HEK293 (cell line): ENCODE measurements at regions not wholly inside any gene's neighbourhood (a gene's known extent, or its start where the extent isn't known, plus 50 kb on each side); places are given as distances from the start of the nearest gene placed in this dataset.

Experiments
- CTCF ChIA-PET: fragments of 350-600 bp; formaldehyde crosslinking; extraction: SDS; loops from one replicate; lab custom pipeline; 2021; ENCODE audit warnings: antibody characterized with exemption; lab: Yijun Ruan, JAX
- POLR2A ChIA-PET: fragments of 300-600 bp; formaldehyde crosslinking; extraction: SDS; loops from one replicate; lab custom pipeline; 2020; ENCODE audit warnings: antibody characterized with exemption, inconsistent platforms; lab: Yijun Ruan, JAX
- H3K27ac ChIP-seq: fragments of 200-500 bp; sonication (Bioruptor generic); 2 replicates; pipeline ENCODE4 v1.5.1; 2014; ENCODE audit warnings: low read depth, low read length, control low read depth, inconsistent platforms; ENCODE audit errors: extremely low read depth
- H3K36me3 ChIP-seq, 2 experiments: fragments of 200-500 bp in 1 of 2; sonication (Bioruptor generic) in 1 of 2; 1 replicate in 1 of 2; 2 replicates in 1 of 2; pipeline ENCODE4 v1.5.1; 2014 to 2017; ENCODE audit warnings: inconsistent platforms in 2 of 2, low read length in 2 of 2; ENCODE audit not compliant: control insufficient read depth in 2 of 2, insufficient read depth in 1 of 2
- H3K4me1 ChIP-seq: fragments of 200-500 bp; sonication (Bioruptor generic); 2 replicates; pipeline ENCODE4 v1.5.1; 2014; ENCODE audit warnings: mild to moderate bottlenecking, low read length, inconsistent platforms; ENCODE audit not compliant: control insufficient read depth, insufficient read depth
- H3K4me3 ChIP-seq: 2 replicates; pipeline ENCODE4 v1.5.1; 2011; ENCODE audit warnings: low read depth, mild to moderate bottlenecking, control low read depth, low read length, moderate library complexity
- H3K9me3 ChIP-seq: fragments of 200-500 bp; sonication (Bioruptor generic); 2 replicates; pipeline ENCODE4 v1.5.1; 2014; ENCODE audit warnings: low read depth, low read length, inconsistent platforms; ENCODE audit not compliant: control insufficient read depth, insufficient read depth
- EGR2 ChIP-seq: fragments of 450-650 bp; formaldehyde crosslinking; IDR thresholded peaks from 2 replicates; pipeline ENCODE4 v1.5.1; 2016; ENCODE audit warnings: low read depth, missing biosample characterization, missing genetic modification characterization
- ZBTB20 ChIP-seq: fragments of 450-650 bp; formaldehyde crosslinking; IDR thresholded peaks from 2 replicates; pipeline ENCODE4 v1.5.1; 2016; ENCODE audit warnings: missing biosample characterization, missing genetic modification characterization
- ZNF174 ChIP-seq: fragments of 450-650 bp; formaldehyde crosslinking; IDR thresholded peaks from 2 replicates; pipeline ENCODE4 v1.5.0; 2017; ENCODE audit warnings: missing biosample characterization, mild to moderate bottlenecking, missing genetic modification characterization
- ZNF211 ChIP-seq: fragments of 450-650 bp; formaldehyde crosslinking; IDR thresholded peaks from 2 replicates; pipeline ENCODE4 v1.5.1; 2016; ENCODE audit warnings: low read depth, missing biosample characterization, missing genetic modification characterization
- ZNF223 ChIP-seq: fragments of 450-650 bp; formaldehyde crosslinking; IDR thresholded peaks from 2 replicates; pipeline ENCODE4 v1.5.1; 2016; ENCODE audit warnings: missing biosample characterization, missing genetic modification characterization
- ZNF239 ChIP-seq: fragments of 450-650 bp; formaldehyde crosslinking; IDR thresholded peaks from 2 replicates; pipeline ENCODE4 v1.5.1; 2016; ENCODE audit warnings: missing biosample characterization, missing genetic modification characterization
- ZNF266 ChIP-seq: fragments of 450-650 bp; formaldehyde crosslinking; IDR thresholded peaks from 2 replicates; pipeline ENCODE4 v1.5.1; 2016; ENCODE audit warnings: missing biosample characterization, missing genetic modification characterization, low read depth
- ZNF391 ChIP-seq: fragments of 450-650 bp; formaldehyde crosslinking; IDR thresholded peaks from 2 replicates; pipeline ENCODE4 v1.5.1; 2016; ENCODE audit warnings: low read depth, missing biosample characterization, missing genetic modification characterization, borderline replicate concordance
- ZNF510 ChIP-seq: fragments of 450-650 bp; formaldehyde crosslinking; IDR thresholded peaks from 2 replicates; pipeline ENCODE4 v1.5.1; 2018; ENCODE audit warnings: mild to moderate bottlenecking, missing genetic modification characterization, missing biosample characterization; ENCODE audit not compliant: insufficient replicate concordance
- ZNF529 ChIP-seq: fragments of 450-650 bp; formaldehyde crosslinking; IDR thresholded peaks from 2 replicates; pipeline ENCODE4 v1.5.1; 2017; ENCODE audit warnings: missing genetic modification characterization, missing biosample characterization; ENCODE audit not compliant: insufficient replicate concordance
- ZNF560 ChIP-seq: fragments of 450-650 bp; formaldehyde crosslinking; IDR thresholded peaks from 2 replicates; pipeline ENCODE4 v1.5.1; 2017; ENCODE audit warnings: missing biosample characterization, missing genetic modification characterization, borderline replicate concordance
- ZNF610 ChIP-seq: fragments of 450-650 bp; formaldehyde crosslinking; IDR thresholded peaks from 2 replicates; pipeline ENCODE4 v1.5.1; 2016; ENCODE audit warnings: missing biosample characterization, missing genetic modification characterization, borderline replicate concordance
- ZNF623 ChIP-seq: fragments of 450-650 bp; formaldehyde crosslinking; IDR thresholded peaks from 2 replicates; pipeline ENCODE4 v1.5.1; 2016; ENCODE audit warnings: missing biosample characterization, missing genetic modification characterization
- ZXDB ChIP-seq: fragments of 450-650 bp; formaldehyde crosslinking; IDR thresholded peaks from 2 replicates; pipeline ENCODE4 v1.5.1; 2016; ENCODE audit warnings: missing biosample characterization, missing genetic modification characterization
- TF ChIP-seq, protein P1 (sequence below): fragments of 450-650 bp; formaldehyde crosslinking; IDR thresholded peaks from 2 replicates; pipeline ENCODE4 v1.5.1; 2016; ENCODE audit warnings: missing biosample characterization, missing genetic modification characterization
- TF ChIP-seq, protein P2 (sequence below): fragments of 450-650 bp; formaldehyde crosslinking; IDR thresholded peaks from 2 replicates; pipeline ENCODE4 v1.5.1; 2016; ENCODE audit warnings: missing biosample characterization, missing genetic modification characterization, borderline replicate concordance

DNA sequence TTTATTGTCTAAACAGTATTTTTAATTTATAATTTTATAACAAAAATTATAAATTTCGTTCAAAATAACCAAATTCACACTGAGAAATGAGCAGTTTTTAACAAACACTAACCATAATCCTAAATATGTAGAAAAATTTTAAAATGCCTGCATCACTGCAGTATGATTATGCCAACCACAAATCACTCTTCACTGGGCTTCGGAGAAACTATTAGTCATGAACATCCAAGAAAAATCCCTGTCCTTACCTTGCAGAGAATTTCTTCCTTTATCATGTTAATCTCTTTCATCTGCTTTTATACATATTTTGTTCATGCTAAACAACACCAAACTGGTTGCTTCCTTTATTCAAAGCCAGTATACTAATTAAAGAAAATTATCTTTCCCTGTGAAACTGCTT is 511.0 kb upstream of the ALCAM start:
- POLR2A ChIA-PET = no interaction called here
- CTCF ChIA-PET = no interaction called here

DNA sequence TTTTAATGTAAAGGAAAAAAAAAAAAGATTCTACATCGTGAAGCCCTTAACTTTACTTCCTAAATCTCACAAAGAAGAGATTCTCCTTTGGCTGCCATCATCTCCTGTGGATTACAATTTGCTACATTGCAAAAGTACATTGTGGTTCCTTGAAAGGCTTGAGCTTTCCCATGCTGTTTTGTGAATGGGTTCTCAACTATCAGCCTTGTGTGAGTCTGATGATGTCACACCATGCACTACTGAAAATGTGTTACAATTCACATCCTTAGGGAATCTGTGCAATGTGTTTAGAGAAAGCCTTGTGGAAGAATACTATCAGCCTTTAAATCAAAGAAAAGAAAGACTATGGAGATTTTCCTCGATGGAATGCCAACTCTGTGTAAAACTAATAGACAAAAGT is 510.0 kb upstream of the ALCAM start:
- no peak overlapping the region for H3K4me3 ChIP-seq
- H3K36me3 ChIP-seq = no peaks in the 10 kb centered on the region
- H3K4me1 ChIP-seq = no peaks in the 10 kb centered on the region
- CTCF ChIA-PET = no interaction called here
- TF ChIP-seq ZNF174 (tag by site-specific recombination) = no peak
- TF ChIP-seq, all 188 proteins: peak for 0
- Histone ChIP-seq H3K27ac (no peak overlapping the region), H3K9me3 (no peaks in the 10 kb centered on the region)
- POLR2A ChIA-PET = no interaction called here

More for the DNA sequence above, 511.0 kb upstream of the ALCAM start:
- no peaks in the 10 kb centered on the region for H3K4me1 ChIP-seq
- TF ChIP-seq ZBTB20 (tag by site-specific recombination) = no peak
- TF ChIP-seq ZNF610 = no peak
- TF ChIP-seq, protein P1, sequence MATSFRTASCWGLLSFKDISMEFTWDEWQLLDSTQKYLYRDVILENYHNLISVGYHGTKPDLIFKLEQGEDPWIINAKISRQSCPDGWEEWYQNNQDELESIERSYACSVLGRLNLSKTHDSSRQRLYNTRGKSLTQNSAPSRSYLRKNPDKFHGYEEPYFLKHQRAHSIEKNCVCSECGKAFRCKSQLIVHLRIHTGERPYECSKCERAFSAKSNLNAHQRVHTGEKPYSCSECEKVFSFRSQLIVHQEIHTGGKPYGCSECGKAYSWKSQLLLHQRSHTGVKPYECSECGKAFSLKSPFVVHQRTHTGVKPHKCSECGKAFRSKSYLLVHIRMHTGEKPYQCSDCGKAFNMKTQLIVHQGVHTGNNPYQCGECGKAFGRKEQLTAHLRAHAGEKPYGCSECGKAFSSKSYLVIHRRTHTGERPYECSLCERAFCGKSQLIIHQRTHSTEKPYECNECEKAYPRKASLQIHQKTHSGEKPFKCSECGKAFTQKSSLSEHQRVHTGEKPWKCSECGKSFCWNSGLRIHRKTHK (tag by site-specific recombination) = no peak
- TF ChIP-seq, protein P2, sequence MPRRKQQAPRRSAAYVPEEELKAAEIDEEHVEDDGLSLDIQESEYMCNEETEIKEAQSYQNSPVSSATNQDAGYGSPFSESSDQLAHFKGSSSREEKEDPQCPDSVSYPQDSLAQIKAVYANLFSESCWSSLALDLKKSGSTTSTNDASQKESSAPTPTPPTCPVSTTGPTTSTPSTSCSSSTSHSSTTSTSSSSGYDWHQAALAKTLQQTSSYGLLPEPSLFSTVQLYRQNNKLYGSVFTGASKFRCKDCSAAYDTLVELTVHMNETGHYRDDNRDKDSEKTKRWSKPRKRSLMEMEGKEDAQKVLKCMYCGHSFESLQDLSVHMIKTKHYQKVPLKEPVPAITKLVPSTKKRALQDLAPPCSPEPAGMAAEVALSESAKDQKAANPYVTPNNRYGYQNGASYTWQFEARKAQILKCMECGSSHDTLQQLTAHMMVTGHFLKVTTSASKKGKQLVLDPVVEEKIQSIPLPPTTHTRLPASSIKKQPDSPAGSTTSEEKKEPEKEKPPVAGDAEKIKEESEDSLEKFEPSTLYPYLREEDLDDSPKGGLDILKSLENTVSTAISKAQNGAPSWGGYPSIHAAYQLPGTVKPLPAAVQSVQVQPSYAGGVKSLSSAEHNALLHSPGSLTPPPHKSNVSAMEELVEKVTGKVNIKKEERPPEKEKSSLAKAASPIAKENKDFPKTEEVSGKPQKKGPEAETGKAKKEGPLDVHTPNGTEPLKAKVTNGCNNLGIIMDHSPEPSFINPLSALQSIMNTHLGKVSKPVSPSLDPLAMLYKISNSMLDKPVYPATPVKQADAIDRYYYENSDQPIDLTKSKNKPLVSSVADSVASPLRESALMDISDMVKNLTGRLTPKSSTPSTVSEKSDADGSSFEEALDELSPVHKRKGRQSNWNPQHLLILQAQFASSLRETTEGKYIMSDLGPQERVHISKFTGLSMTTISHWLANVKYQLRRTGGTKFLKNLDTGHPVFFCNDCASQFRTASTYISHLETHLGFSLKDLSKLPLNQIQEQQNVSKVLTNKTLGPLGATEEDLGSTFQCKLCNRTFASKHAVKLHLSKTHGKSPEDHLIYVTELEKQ (tag by site-specific recombination) = no peak
- no peak for TF ChIP-seq ZNF266 (tag by site-specific recombination)
- TF ChIP-seq ZNF239 (tag by site-specific recombination) = no peak
- no peak for TF ChIP-seq ZNF223 (tag by site-specific recombination)
- TF ChIP-seq ZXDB = no peak
- no peak for TF ChIP-seq ZNF211 (tag by site-specific recombination)
- TF ChIP-seq EGR2 (tag by site-specific recombination) = no peak
- no peak for TF ChIP-seq ZNF560 (tag by site-specific recombination)
- no peak for TF ChIP-seq ZNF529 (tag by site-specific recombination)
- TF ChIP-seq ZNF623 (tag by site-specific recombination) = no peak
- no peak for TF ChIP-seq ZNF510
- H3K36me3 ChIP-seq = no peaks in the 10 kb centered on the region
- no peak overlapping the region for H3K4me3 ChIP-seq
- no peaks in the 10 kb centered on the region for H3K9me3 ChIP-seq
- H3K27ac ChIP-seq = no peak overlapping the region

DNA sequence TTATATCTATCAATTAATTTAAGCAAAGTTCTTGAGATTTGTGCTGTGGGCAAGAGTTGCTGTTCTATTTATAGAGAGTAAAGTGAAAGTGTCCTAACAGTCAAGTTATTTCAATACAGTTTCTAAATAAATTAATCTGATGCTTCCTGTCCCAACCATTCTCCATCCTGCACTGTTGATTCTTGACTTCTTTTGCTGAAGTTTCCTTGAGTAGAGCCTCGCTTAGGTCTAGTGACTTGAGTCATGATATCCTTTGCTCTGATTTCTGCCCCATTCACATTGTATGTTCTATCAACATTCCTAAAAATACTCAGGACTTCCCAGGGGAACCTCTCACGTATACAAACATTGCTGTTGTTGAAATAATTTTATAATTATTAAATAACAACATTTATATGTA is 498.4 kb upstream of the ALCAM start:
- H3K4me3 ChIP-seq = no peak overlapping the region
- H3K4me1 ChIP-seq = no peaks in the 10 kb centered on the region
- no peak overlapping the region for H3K27ac ChIP-seq
- ChIA-PET POLR2A (no interaction called here), CTCF (no interaction called here)
- no peak for TF ChIP-seq ZNF391
- no peaks in the 10 kb centered on the region for H3K9me3 ChIP-seq
- H3K36me3 ChIP-seq = no peaks in the 10 kb centered on the region
